Thoracic aorta (tissue), 2 donors: ENCODE measurements at regions not wholly inside any gene's neighbourhood (a gene's known extent, or its start where the extent isn't known, plus 50 kb on each side); places are given as distances from the start of the nearest gene placed in this dataset.
"Not testable (repeated sequence)": the region's sequence is repeated elsewhere in the genome, so short reads cannot be mapped to it uniquely, and the experiment has no call there.

Experiments used
- ATAC-seq: fragments of 150-250 bp; one replicate; pipeline ENCODE4 v1.8.0; 2017; ENCODE audit warnings: low read depth; ENCODE audit not compliant: insufficient number of reproducible peaks, low FRiP score
- DNase-seq: peaks from one replicate; pipeline ENCODE4 v3.0.0-alpha.2; 2020; ENCODE audit warnings: low spot score
- H3K27ac ChIP-seq, 2 donors: fragments of 200-600 bp; sonication (generic); 1 replicate in 1 of 2; 2 replicates in 1 of 2; pipeline ENCODE4 v1.5.1; 2016; ENCODE audit warnings: mild to moderate bottlenecking in 2 of 2, moderate library complexity in 2 of 2
- H3K27me3 ChIP-seq: fragments of 200-600 bp; sonication (generic); replicated peaks from 2 replicates; pipeline ENCODE4 v1.6.0; 2016; ENCODE audit warnings: mild to moderate bottlenecking; ENCODE audit not compliant: insufficient read depth
- H3K36me3 ChIP-seq: fragments of 200-600 bp; sonication (generic); one replicate; pipeline ENCODE4 v1.5.1; 2016
- H3K4me1 ChIP-seq, 2 donors: fragments of 200-600 bp; sonication (generic); 1 replicate in 1 of 2; 2 replicates in 1 of 2; pipeline versions ENCODE4 v1.5.1 to v1.6.0; 2016; ENCODE audit warnings: low read depth in 2 of 2, mild to moderate bottlenecking in 1 of 2; ENCODE audit not compliant: control insufficient read depth in 1 of 2
- H3K4me3 ChIP-seq: fragments of 200-600 bp; sonication (generic); 2 replicates; pipeline ENCODE4 v1.5.1; 2016; ENCODE audit warnings: mild to moderate bottlenecking
- H3K9me3 ChIP-seq: fragments of 200-600 bp; sonication (generic); 2 replicates; pipeline ENCODE4 v1.5.1; 2016
- TF ChIP-seq, protein P1 (sequence below): fragments of 200-600 bp; sonication (generic); IDR thresholded peaks from one replicate; pipeline ENCODE4 v1.5.1; 2019; ENCODE audit warnings: antibody characterized with exemption

DNA sequence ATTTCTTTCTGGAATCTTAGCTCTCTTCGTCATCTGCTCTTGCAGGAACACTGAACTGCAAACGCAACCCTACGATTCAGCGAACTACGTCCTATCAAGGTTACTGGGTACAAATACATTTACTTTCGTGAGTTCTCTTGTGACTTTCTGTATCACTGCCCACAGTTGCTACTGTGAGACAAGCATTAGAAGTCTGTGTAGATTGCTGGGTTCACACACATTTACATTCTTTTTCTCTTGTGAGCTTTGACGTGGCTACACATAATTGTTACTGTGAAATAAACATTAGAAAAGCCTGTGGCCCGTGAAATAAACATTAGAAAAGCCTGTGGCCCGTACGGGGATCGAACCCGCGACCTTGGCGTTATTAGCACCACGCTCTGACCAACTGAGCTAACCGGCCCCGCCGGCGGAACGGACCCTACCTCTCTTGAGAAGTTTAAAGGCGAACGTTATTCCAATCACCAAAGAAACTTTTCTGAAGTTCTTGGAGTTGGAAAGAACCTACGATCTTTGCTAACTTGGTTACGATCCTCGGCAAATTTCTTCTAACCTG lies 61.2 kb upstream of the ZNF322 start:
- H3K4me3 ChIP-seq, H3K36me3 ChIP-seq, H3K9me3 ChIP-seq, ATAC-seq, H3K27ac ChIP-seq, H3K27me3 ChIP-seq, DNase-seq, H3K4me1 ChIP-seq: not testable (repeated sequence)

DNA sequence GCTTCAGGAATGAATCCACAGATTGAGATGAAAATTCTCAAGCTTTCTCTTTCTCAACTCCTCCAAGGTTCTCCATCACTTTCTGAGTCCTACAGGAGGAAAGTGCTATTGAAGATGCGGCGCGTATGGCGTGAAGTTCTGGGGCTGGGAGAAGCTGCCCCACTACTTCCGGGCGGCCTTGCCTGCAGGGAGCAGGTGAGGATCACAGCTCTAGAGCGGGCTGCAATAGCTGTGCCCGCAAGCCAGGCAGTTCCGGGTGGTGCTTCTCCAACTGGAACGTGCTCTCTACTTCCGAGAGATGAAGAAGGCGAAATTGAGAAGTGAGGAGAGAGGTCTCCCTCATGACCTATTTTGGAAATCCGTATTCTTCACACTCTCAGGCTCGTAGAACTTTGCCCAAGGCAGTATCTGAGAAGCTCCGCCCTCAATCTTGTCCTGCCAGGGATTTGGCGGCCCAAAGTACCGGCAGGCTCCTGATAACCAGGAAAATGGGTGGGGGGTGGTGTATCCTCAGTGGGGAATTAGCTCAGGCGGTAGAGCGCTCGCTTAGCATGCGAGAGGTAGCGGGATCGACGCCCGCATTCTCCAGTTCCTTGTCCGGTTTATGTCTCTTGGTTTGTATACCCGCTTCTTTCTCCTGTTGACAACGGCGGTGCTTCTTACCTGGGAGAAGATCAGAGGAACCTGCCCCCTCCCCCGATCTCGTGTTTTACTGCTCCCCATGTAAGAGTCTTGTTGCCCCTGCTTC lies 70.6 kb upstream of the ZNF322 start:
- not testable (repeated sequence) for H3K36me3 ChIP-seq, H3K27ac ChIP-seq, H3K4me3 ChIP-seq, H3K9me3 ChIP-seq, H3K4me1 ChIP-seq, DNase-seq, H3K27me3 ChIP-seq, ATAC-seq

DNA sequence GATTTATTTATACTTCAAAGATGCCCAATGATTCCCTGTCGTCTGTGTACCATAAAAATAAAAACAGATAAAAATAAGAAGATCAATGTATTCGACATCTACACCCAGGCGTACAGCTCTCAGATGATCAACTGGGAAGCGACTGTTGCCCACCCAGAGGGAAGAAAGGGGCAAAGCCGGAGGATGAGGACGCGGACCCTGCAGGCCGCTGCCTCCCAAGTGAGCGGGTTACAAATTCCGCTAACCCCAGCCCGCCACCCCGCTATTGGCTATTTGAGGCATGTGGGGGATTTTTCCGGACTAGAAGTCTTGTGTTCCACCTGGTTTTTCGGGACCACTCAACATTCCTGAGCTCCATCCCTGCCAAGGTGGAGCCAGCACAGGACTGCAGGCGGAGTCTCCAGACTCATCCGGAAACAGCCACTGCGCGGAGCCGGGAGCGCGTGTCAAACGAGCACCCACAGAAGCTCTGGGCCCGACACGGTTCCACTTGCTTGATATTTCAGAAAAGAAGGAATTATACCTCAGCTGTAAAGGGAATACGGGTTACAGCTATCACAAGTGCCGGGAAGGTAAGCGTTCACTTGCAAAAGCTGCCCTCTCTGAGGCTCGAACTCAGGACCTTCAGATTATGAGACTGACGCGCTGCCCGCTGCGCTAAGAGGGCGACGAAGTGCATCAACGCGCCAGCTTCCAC lies 75.4 kb upstream of the ZNF322 start:
- not testable (repeated sequence) for H3K27me3 ChIP-seq, ATAC-seq, DNase-seq, H3K36me3 ChIP-seq, H3K9me3 ChIP-seq, H3K27ac ChIP-seq, H3K4me1 ChIP-seq, H3K4me3 ChIP-seq

DNA sequence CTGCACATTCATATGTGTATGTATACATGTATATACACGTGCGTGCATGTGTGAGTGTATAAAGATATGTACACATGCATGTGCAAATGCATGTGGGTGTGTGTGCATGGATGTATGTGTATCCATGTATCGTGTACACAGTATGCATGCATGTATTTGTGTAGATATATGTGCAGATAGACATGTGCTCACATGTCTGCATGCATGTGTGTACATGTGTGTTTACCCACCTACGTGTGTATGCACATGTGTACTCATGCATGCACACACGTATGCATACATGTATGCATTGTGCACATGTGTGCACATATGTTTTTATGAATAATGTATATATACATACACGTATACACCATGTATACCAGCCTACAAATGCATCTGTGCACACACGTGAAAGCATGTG lies 80.3 kb upstream of the ZNF322 start:
- H3K9me3 ChIP-seq, result no peaks in the 10 kb centered on the region
- TF ChIP-seq, protein P1, sequence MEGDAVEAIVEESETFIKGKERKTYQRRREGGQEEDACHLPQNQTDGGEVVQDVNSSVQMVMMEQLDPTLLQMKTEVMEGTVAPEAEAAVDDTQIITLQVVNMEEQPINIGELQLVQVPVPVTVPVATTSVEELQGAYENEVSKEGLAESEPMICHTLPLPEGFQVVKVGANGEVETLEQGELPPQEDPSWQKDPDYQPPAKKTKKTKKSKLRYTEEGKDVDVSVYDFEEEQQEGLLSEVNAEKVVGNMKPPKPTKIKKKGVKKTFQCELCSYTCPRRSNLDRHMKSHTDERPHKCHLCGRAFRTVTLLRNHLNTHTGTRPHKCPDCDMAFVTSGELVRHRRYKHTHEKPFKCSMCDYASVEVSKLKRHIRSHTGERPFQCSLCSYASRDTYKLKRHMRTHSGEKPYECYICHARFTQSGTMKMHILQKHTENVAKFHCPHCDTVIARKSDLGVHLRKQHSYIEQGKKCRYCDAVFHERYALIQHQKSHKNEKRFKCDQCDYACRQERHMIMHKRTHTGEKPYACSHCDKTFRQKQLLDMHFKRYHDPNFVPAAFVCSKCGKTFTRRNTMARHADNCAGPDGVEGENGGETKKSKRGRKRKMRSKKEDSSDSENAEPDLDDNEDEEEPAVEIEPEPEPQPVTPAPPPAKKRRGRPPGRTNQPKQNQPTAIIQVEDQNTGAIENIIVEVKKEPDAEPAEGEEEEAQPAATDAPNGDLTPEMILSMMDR, result no peak
- DNase-seq, result no peak
- no peaks in the 10 kb centered on the region for H3K4me1 ChIP-seq
- H3K27ac ChIP-seq, result no peak overlapping the region
- H3K4me3 ChIP-seq, result no peak overlapping the region
- no peak for ATAC-seq
- H3K36me3 ChIP-seq, result no peaks in the 10 kb centered on the region
- no peaks in the 10 kb centered on the region for H3K27me3 ChIP-seq

DNA sequence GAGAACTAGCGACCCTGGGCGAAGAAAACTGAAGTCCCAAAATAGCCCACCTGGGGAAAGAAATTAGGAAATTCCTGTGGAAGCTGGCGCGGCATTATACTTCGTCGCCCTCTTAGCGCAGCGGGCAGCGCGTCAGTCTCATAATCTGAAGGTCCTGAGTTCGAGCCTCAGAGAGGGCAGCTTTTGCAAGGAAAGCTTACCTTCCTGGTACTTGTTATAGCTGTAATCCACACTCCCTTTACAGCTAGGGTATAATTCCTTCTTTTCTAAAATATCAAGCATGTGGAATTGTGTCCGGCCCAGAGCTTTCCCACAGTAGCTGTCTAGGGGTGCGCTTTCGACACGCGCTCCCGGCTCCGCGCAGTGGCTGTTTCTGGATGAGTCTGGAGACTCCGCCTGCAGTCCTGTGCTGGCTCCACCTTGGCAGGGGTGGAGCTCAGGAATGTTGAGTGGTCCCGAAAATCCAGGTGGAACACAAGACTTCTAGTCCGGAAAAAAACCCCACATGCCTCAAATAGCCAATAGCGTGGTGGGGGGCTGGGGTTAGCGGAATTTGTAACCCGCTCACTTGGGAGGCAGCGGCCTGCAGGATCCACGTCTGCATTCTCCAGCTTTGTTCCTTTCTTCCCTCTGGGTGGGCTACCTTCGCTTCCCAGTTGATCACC lies 83.7 kb upstream of the ZNF322 start:
- ATAC-seq, result no peak
- Histone ChIP-seq H3K27me3 (no peaks in the 10 kb centered on the region), H3K27ac (no peak overlapping the region), H3K4me1 (no peaks in the 10 kb centered on the region), H3K4me3 (no peak overlapping the region), H3K36me3 (no peaks in the 10 kb centered on the region), H3K9me3 (no peaks in the 10 kb centered on the region)
- TF ChIP-seq, protein P1, result no peak
- DNase-seq, result no peak

DNA sequence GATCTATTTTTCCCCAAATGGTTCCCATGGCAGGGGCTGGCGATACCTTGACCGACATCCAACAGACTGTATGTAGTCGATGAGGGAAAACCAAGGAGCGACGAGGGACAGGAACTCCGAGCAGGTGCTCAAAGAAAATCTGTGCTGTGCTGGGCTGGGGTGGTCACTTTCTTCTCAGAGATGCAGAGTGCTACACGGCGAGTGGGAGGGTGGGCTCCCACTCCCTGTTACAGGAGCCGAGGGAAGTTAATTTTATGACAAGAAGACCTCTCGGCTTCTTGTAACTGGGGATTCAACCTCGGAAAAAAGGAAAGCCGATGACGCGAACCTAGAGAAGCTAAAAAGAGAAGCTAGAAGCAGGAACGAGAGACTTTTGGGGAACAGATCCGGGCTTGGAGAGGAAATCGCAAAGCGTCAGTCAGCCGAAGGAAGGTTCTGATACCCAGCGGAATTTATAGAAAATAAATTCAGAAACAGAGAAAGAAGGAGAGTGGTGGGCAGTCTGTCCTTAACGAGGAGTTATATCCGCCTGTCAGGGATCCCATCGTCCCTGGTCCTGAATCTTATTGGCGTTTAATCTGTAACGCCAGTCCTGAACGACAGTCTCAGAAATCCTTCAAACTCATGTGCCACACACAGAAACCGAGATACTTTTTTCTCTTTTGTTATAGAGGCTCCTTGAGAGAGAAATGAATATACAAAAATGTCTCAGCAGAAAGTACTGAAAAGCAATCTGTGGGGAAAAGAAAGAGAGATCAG lies 84.6 kb upstream of the ZNF322 start:
- no peak for DNase-seq
- no peaks in the 10 kb centered on the region for H3K27me3 ChIP-seq
- ATAC-seq, result no peak
- TF ChIP-seq, protein P1, result no peak
- H3K36me3 ChIP-seq, result no peaks in the 10 kb centered on the region
- no peak overlapping the region for H3K27ac ChIP-seq
- no peaks in the 10 kb centered on the region for H3K9me3 ChIP-seq
- H3K4me1 ChIP-seq, result no peaks in the 10 kb centered on the region
- no peak overlapping the region for H3K4me3 ChIP-seq

DNA sequence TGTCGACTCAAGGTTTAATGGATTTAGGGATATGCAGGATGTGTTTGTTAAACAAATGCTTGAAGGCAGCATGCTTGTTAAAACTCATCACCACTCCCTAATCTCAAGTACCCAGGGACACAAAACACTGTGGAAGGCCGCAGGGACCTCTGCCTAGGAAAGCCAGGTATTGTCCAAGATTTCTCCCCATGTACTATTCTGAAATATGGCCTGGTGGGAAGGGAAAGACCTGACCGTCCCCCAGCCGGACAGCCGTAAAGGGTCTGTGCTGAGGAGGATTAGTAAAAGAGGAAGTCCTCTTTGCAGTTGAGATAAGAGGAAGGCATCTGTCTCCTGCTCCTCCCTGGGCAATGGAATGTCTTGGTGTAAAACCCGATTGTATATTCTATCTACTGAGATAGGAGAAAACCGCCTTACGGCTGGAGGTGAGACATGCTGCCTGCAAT lies 85.3 kb upstream of the ZNF322 start:
- not testable (repeated sequence) for H3K27me3 ChIP-seq, H3K4me3 ChIP-seq, ATAC-seq, H3K27ac ChIP-seq, H3K36me3 ChIP-seq, DNase-seq, H3K4me1 ChIP-seq, H3K9me3 ChIP-seq

DNA sequence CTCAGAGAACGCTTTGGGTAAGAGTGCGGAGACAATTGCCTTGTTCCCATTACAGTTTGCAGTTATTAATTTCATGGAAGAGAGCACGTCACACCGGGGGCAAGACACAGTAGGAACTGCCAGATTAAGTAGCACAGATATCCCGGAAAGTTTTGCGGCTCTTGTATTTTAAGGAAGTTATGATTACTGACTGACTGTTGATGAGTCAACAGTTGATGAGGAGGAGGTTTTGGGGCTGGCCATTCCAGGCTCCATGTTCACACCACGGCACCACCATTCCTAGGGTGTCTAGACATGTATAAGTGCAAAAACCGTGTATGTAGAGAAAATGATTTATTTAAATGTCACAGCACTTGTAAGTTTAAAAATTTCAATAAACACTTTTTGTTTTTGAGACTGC lies 86.4 kb upstream of the ZNF322 start:
- not testable (repeated sequence) for H3K27me3 ChIP-seq, H3K27ac ChIP-seq, H3K4me3 ChIP-seq

More for the DNA sequence above, 86.4 kb upstream of the ZNF322 start:
- H3K4me1 ChIP-seq, ATAC-seq, H3K36me3 ChIP-seq, H3K9me3 ChIP-seq, DNase-seq: not testable (repeated sequence)
